ENCODE measurements at regions not wholly inside any gene's neighbourhood (a gene's known extent, or its start where the extent isn't known, plus 50 kb on each side); places are given as distances from the start of the nearest gene placed in this dataset.
"Not testable (repeated sequence)": the region's sequence is repeated elsewhere in the genome, so short reads cannot be mapped to it uniquely, and the experiment has no call there.

DNA sequence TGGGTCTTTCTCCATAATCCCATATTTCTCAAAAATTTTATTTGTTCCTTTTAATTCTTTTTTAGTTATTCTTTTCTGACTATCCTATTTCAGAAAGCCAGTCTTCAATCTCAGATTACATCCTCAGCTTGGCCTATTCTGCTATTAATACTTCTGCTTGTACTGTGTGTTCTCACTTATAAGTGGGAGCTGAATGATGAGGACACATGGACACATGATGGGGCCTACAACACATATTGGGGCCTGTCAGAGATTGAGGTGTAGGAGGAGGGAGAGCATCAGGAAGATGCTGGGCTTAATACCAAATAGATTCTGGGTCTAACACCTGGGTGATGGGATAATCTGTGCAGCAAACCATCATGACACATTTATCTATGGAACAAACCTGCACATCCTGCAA lies 82.3 kb downstream of the MAGEE1 start:
- no peak for DNase-seq

DNA sequence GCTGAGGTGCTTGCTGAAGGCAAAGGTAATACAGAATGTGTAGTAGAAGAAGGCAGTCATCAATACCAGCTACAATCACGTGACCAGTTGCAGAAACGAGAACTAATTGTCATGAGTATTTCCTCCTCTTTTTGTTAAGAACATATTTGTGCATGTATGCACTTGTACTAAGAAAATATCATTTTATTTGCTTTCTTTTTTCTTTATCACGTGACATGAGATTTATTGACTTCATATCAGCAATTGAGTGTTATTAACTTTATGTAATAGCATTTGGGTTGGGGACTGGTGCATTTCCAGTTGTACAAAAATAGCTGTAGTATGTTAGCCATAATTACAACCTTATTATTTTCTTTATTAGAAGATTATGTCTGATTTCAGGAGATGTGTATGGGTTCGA lies 90.0 kb downstream of the MAGEE1 start:
- DNase-seq, result no peak

DNA sequence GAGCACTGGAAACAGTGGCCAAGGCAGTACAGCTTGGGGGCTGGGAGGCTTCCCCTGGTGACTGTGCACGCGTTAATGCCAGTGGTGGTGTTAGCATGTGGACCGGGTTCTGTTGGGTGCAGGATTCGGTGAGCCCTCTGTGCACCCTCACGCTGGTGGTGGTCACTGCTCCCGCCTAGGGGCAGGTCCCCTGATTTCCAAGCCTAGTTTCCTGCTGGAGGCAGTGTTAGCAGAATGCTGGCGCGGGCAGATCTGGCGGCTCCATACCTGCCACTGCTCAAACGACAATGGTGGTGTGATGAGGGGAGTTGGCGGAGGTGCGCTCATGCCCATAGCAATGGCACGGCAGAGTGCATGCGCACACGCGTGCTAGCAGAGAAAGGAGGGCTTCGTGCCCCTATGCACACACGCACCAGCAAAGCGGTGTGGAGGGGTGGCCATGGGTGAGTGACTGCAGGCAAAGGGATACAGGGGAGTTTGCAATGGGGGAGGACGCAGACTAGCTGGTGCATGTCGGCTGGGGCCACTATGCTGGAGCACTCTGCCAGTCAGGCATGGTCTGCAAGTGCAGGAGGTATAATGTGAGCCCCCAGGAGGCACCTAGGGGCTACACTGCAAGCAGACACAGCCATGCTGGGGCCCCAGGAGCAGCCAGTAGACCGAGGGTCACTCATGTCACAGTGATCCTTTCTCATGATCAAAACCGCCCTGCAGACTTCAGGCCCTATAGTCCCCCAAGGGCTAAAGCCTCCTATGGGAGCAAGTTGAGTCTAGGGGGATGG lies 93.0 kb downstream of the MAGEE1 start:
- DNase-seq, result no peak

DNA sequence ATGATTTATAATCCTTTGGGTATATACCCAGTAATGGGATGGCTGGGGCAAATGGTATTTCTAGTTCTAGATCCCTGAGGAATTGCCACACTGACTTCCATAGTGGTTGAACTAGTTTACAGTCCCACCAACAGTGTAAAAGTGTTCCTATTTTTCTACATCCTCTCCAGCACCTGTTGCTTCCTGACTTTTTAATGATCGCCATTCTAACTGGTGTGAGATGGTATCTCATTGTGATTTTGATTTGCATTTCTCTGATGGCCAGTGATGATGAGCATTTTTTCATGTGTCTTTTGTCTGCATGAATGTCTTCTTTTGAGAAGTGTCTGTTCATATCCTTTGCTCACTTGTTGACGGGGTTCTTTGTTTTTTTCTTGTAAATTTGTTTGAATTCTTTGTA lies 108.2 kb downstream of the MAGEE1 start:
- not testable (repeated sequence) for DNase-seq

- no peak for DNase-seq
Observed at GRCh38 chrX:76538860-76539259, 111.3 kb downstream of the MAGEE1 start.

- DNase-seq, result not testable (repeated sequence)
Observed at GRCh38 chrX:76543381-76543780, 115.9 kb downstream of the MAGEE1 start.

DNA sequence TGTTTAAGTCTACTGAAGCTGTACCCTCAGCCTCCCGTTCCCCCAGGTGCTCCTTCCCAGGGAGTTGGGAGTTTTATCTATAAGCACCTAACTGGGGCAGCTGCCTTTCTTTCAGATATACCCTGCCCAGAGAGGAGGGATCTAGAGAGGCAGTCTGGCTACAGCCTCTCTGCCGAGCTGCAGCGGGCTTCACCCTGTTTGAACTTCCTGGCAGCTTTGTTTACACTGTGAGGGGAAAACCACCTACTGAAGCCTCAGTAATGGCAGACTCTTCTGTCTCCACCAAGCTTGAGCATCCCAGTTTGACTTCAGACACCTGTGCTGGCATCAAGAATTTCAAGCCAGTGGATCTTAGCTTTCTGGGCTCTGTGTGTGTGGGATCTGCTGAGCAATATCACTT lies 122.5 kb downstream of the MAGEE1 start:
- DNase-seq, result no peak

- DNase-seq, result no peak
Observed at GRCh38 chrX:76555269-76555668, 127.8 kb downstream of the MAGEE1 start.

DNA sequence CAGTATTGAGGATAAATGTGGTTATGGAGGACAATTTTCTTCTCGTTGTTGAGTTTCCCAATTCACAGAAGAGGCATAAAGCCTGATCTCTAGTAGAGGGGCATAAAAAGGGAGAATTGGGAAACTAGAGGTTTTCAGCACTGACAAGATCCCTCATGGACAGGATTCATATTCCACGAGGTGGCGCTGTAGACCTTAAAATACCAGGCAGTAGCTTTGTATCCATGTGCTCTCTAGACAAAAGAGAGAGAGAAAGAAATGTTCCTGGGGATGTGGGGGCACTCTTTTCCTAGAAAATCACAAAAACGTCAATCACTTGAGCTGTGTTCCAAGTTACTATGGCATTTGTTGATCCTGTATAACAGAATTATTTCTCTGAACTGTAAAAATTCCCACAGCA lies 128.3 kb downstream of the MAGEE1 start:
- DNase-seq, result peak; percentile 1 to 26

DNA sequence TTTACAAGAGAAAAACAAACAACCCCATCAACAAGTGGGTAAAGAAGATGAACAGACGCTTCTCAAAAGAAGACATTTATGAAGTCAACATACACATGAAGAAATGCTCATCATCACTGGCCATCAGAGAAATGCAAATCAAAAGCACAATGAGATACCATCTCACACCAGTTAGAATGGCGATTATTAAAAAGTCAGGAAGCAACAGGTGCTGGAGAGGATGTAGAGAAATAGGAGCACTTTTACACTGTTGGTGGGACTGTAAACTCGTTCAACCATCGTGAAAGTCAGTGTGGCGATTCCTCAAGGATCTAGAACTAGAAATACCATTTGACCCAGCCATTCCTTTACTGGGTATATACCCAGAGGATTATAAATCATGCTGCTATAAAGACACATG lies 137.3 kb downstream of the MAGEE1 start:
- not testable (repeated sequence) for DNase-seq

GRCh38 chrX:76605390-76605789 lies 177.9 kb downstream of the MAGEE1 start:
- no peak for DNase-seq

- no peak for DNase-seq
Observed at GRCh38 chrX:76617020-76617419, 189.5 kb downstream of the MAGEE1 start.

GRCh38 chrX:76643590-76643989 lies 216.1 kb downstream of the MAGEE1 start:
- DNase-seq, result no peak

DNA sequence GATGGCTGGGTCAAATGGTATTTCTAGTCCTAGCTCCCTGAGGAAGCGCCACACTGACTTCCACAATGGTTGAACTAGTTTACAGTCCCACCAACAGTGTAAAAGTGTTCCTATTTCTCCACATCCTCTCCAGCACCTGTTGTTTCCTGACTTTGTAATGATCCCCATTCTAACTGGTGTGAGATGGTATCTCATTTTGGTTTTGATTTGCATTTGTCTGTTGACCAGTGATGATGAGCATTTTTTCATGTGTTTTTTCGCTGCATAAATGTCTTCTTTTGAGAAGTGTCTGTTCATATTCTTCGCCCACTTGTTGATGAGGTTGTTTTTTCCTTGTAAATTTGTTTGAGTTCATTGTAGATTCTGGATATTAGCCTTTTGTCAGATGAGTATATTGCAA lies 223.9 kb downstream of the MAGEE1 start:
- DNase-seq, result not testable (repeated sequence)

GRCh38 chrX:76657499-76657898 lies 230.0 kb downstream of the MAGEE1 start:
- no peak for DNase-seq
